ENCODE measurements at regions not wholly inside any gene's neighbourhood (a gene's known extent, or its start where the extent isn't known, plus 50 kb on each side); places are given as distances from the start of the nearest gene placed in this dataset.

DNA sequence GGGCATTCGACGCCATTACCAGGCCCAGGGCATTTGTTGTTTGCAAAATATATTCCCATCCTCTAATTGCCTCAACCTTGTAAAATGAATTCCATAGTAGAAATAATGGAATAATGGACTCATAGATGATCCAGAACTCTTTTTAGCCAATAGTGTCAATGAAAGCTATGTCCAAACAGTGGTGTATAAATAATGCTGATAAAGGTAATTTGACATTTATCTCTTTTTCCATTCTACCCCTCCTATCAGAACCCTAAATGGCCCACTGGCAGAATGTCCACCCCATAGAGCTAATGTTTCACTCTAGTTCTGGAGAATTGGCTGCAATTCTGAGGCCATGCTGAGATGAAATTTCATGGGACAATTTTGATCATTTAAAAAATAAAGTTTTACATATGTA is 76.4 kb upstream of the DLX6 start:
- no peak for FAIRE-seq

DNA sequence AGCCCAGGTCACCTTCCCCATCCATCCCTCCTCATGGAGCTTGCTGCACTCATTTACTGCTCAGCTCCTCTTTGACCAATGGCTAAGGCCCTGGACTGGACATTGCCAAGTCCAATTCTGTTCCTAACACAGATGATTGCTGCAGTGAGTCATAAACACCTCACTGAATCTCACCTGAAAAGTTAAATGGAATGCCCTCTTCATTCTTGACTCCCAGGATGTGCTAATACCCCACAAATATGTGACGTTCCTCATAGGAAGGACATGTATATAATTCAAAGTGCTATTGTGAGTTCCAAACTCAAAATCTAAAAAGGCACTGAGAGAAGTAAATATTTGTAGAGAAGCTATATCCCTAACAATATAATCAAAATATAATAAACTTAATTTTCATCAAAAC is 73.5 kb upstream of the DLX6 start:
- FAIRE-seq, result no peak

DNA sequence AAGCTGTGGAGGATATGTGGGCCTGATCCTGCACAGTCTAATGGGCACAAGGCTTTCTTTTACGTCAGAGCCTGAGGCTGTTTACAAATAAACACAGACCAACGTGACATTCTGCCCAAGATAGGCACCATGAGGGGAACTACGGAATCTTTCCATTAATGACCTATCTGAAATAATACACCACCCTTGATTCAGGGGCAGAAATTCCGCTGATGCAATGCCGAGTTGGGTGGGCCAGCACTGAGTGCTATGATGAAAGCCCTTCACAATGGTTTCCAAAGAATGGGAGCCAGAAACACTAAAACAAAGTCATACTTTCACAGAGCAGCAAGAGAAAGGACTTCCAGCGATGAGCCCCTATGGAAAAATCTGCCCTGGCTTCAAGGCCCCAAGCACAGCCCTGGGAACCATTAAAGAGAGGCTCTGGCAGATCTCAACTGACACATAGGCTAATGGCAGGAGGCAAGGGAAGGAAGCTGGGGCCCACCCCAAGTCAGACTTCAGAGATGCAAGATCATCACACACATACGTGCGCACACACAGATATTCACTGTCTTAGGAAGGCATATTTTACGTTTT is 72.2 kb upstream of the DLX6 start:
- FAIRE-seq, result no peak

DNA sequence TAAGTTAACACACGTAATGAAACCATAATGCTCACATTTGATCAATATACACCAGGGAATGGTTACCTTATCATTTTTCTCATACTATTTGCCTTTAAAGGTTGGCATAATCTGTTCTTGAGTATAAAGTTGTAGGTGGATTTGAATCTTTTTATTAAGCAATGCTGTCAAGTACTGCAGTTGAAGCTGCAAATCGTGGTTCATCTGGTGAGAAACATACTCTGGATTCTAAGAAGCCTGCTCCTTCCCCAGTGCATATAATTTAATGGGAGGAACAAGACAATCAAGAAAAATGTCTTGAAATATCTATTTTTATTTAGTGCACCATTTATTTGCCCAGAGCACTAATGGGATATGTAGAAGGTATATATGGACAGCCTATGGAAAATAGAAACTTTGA is 68.7 kb upstream of the DLX6 start:
- FAIRE-seq, result no peak

DNA sequence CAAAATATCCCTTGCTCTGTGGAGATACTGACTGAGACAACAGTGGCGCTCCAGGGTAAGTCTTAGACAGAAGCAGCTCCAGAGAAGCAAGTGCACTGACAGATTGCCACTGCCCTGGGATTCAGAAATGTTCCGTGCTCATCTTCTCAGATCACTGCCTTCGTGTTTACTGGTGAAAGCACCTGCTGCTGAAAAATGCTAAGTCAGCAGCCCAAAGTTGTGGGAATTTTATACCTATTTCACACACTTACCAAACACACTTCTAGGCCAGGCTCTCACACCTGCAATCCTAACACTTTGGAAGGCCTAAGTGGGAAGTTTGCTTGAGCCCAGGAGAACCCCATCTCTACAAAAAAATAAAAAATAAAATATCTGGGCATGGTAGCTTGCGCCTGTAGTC is 63.2 kb upstream of the DLX6 start:
- no peak for FAIRE-seq

DNA sequence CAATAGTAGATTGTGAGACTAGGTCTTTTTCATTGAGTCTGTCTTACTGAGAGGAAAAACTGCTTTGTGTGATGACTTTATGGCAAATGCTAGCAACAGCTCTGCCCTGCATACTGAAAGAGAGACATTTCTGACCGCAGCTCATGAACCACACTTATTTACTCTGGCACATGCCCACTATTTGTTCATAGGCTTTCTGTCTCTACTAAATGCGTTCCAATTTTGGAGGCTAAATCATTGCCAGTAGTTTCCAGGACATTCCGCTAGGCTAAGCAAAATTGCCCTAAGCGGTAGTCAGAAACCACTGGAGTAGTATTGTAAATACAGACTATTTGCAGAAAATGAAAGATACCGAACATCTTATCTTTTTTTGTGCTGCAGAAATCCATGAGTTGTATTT is 55.6 kb upstream of the DLX6 start:
- FAIRE-seq, result no peak

DNA sequence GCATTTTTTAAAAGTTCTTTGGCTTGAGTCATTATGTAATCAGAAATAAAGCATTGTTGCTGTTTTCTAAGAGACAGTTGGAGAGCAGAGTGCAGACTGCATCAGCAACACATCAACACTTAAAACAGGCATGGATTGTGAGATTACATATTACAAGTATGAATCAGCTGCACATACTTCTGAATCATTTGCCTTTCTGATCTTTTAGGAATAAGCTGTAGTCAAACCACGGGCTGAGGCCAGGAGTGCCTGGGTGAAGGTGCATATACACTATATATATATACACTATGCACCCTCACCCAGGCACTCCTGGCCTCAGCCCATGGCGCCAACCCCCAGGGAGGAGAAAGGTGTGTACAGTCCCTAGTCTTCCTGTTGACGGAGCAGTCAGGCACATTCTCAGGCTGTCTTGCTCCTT is 52.4 kb upstream of the DLX6 start:
- no peak for FAIRE-seq

DNA sequence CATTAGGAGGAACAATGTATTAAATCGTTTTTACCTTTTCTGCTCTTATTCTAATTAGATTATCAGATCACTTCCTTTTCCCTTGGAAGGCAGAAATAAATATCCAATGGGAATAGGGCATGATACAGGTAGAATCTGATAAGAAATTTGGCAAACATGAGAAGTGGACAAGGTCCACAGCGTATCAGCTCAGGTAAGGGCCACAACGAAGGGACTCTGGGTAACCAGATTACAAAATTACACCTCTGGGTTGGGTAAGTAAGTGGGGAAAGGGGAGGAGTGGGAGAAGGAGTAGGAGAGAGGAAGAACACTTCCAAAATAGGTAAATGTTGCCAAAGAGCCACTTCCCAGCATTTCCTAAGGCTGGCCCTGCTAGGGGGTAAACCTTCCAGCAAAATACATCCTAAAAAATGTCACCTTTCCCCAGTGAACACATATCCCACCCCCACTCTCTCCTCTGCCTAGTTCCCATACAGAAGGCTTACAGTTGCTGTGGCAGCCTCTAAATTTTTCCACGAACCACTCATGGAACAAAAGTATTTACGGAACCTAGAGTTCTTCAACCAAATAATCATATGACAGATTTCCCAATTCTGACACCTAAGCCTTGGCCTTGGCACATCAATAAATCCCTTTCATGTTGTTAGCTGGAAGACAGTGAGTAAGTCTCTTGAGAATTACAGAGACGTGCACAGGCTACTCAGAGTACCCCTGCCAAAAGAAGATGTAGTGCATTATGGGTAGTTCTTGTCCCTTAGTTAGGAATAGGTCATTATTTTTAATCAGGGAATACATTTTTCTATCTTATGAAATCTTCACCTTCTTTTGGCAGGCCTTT is 51.5 kb upstream of the DLX6 start:
- FAIRE-seq, result no peak
